Calu3 (cell line): ENCODE measurements at regions not wholly inside any gene's neighbourhood (a gene's known extent, or its start where the extent isn't known, plus 50 kb on each side); places are given as distances from the start of the nearest gene placed in this dataset.

Source experiments
- BruUV-seq: library from RNA; stranded (reverse); fragments of 400-500 nt; replicated peaks from 2 replicates; lab custom pipeline; 2021; lab: Mats Ljungman, UMichigan
- CTCF ChIA-PET: fragments of 300-600 bp; sonication (Branson Sonifier 250); formaldehyde crosslinking; loops from one replicate; lab custom pipeline; 2022; ENCODE audit warnings: antibody characterized with exemption; lab: Charles Lee
- DNase-seq: peaks from one replicate; pipeline ENCODE4 v3.0.0; 2022
- H3K27ac Mint-ChIP-seq: one replicate; pipeline ENCODE4 v1.8.0; 2022; ENCODE audit warnings: mixed read lengths; ENCODE audit not compliant: unreplicated experiment
- H3K27me3 Mint-ChIP-seq: one replicate; pipeline ENCODE4 v1.8.0; 2022; ENCODE audit warnings: mixed read lengths; ENCODE audit not compliant: unreplicated experiment
- H3K36me3 Mint-ChIP-seq: one replicate; pipeline ENCODE4 v1.8.0; 2022; ENCODE audit warnings: mild to moderate bottlenecking, moderate library complexity, mixed read lengths; ENCODE audit not compliant: insufficient read depth, unreplicated experiment
- H3K4me1 Mint-ChIP-seq: one replicate; pipeline ENCODE4 v1.8.0; 2022; ENCODE audit warnings: mild to moderate bottlenecking, low read depth, mixed read lengths; ENCODE audit not compliant: unreplicated experiment
- H3K4me3 Mint-ChIP-seq: one replicate; pipeline ENCODE4 v1.8.0; 2022; ENCODE audit warnings: mild to moderate bottlenecking, low read depth, moderate library complexity, mixed read lengths; ENCODE audit not compliant: unreplicated experiment
- H3K9me3 Mint-ChIP-seq: one replicate; pipeline ENCODE4 v1.8.0; 2022; ENCODE audit warnings: low read depth, mixed read lengths; ENCODE audit not compliant: unreplicated experiment
- intact Hi-C: fragments of 100-400 bp; cut with micrococcal nuclease; formaldehyde crosslinking; loops from one replicate; pipeline ENCODE4 v1.10.0; 2022; ENCODE audit not compliant: unreplicated experiment
- TF ChIP-seq, protein P1 (sequence below): fragments of 200-600 bp; IDR thresholded peaks from one replicate; pipeline ENCODE4 v1.8.0; 2022; ENCODE audit warnings: antibody characterized with exemption; ENCODE audit not compliant: unreplicated experiment

GRCh38 chr2:228747483-228747882, 523.6 kb downstream of the PID1 start:
- DNase-seq, result no peak
- intact Hi-C loops, result no loop called here
- TF ChIP-seq, protein P1, sequence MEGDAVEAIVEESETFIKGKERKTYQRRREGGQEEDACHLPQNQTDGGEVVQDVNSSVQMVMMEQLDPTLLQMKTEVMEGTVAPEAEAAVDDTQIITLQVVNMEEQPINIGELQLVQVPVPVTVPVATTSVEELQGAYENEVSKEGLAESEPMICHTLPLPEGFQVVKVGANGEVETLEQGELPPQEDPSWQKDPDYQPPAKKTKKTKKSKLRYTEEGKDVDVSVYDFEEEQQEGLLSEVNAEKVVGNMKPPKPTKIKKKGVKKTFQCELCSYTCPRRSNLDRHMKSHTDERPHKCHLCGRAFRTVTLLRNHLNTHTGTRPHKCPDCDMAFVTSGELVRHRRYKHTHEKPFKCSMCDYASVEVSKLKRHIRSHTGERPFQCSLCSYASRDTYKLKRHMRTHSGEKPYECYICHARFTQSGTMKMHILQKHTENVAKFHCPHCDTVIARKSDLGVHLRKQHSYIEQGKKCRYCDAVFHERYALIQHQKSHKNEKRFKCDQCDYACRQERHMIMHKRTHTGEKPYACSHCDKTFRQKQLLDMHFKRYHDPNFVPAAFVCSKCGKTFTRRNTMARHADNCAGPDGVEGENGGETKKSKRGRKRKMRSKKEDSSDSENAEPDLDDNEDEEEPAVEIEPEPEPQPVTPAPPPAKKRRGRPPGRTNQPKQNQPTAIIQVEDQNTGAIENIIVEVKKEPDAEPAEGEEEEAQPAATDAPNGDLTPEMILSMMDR, result no peak
- no peak overlapping the region for H3K27ac Mint-ChIP-seq
- no peak overlapping the region for H3K4me3 Mint-ChIP-seq
- H3K27me3 Mint-ChIP-seq, result no peaks in the 10 kb centered on the region
- no TSS peak for BruUV-seq
- no peaks in the 10 kb centered on the region for H3K36me3 Mint-ChIP-seq
- CTCF ChIA-PET, result no interaction called here
- no peaks in the 10 kb centered on the region for H3K4me1 Mint-ChIP-seq
- no peaks in the 10 kb centered on the region for H3K9me3 Mint-ChIP-seq

DNA sequence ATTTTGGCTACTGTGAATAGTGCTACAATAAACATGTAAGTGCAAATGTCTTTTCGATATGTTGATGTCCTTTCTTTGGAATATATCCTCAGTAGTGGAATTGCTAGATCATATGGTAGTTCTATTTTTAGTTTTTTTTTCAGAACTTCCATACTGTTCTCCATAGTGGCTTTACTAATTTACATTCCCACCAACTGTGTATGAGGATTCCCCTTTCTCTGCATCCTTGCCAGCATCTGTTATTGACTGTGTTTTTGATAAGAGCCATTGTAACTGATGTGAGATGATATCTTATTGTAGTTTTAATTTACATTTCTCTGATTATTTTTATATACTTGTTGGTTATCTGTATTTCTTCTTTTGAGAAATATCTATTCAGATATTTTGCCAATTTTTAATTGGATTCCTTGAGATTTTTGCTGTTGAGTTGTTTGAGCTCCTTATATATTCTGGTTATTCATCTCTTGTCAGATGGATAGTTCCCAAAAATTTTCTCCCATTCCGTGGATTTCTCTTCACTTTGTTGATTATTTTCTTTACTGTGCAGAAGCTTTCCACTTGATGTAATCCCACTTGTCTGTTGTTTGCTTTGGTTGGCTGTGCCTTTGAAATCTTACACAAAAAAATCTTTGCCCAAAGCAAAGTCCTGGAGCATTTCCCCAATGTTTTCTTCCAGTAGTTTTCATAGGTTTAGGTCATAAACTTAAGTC, 532.3 kb downstream of the PID1 start:
- no peaks in the 10 kb centered on the region for H3K36me3 Mint-ChIP-seq
- H3K4me3 Mint-ChIP-seq, result no peak overlapping the region
- no TSS peak for BruUV-seq
- TF ChIP-seq, protein P1, result no peak
- no peak overlapping the region for H3K27ac Mint-ChIP-seq
- no peaks in the 10 kb centered on the region for H3K4me1 Mint-ChIP-seq
- CTCF ChIA-PET, result no interaction called here
- intact Hi-C loops, result no loop called here
- DNase-seq, result no peak
- no peaks in the 10 kb centered on the region for H3K27me3 Mint-ChIP-seq
- peaks cover 8% of the 10 kb centered on the region for H3K9me3 Mint-ChIP-seq

DNA sequence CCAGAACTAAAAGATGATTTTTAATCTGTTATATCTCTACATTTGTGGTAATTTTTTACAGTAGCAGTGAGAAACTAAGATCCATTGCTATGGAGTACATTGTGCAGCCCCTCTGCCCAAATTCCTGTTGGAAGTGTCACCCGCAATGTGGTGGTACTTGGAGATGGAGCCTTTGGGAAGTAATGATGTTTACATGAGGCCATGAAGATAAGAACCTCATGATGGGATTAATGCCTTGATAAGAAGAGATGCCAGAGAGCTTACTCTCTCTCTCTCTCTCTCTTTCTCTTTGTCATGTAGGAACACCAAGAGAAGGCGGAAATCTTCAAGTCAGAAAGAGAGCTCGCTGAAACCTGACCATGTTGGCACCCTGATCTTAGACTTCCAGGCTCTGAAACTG, 535.4 kb downstream of the PID1 start:
- TF ChIP-seq, protein P1, result no peak
- Mint-ChIP-seq H3K36me3 (no peaks in the 10 kb centered on the region), H3K4me3 (no peak overlapping the region), H3K27ac (no peak overlapping the region), H3K27me3 (no peaks in the 10 kb centered on the region), H3K9me3 (peaks cover 12% of the 10 kb centered on the region), H3K4me1 (no peaks in the 10 kb centered on the region)
- intact Hi-C loops, result no loop called here
- no peak for DNase-seq
- BruUV-seq, result no TSS peak
- CTCF ChIA-PET, result interaction anchor here (0.6 kb wide), 1 partner anchor 9 kb away, joined by 7 read pairs; no protein-coding TSS in a partner anchor

DNA sequence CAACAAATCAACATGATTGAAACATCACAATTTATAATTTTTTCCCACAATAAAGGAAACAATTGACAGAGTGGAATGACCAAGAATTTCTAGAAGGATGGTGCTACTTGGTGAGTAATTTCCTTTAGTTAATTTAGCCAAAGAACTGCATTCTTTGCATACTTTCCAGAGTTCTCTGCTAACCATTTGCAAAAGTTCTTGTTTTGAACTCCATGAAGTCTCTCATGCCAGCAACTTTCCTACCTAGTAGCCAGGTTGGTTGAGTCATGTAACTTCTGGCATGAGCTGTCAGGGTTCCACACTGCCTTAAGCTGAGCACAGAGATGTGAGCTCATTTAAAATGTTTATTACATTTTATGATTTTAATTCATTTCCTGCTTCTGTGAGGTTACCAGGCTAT, 539.6 kb downstream of the PID1 start:
- no TSS peak for BruUV-seq
- no peak for DNase-seq
- Mint-ChIP-seq H3K4me3 (no peak overlapping the region), H3K4me1 (no peaks in the 10 kb centered on the region), H3K36me3 (no peaks in the 10 kb centered on the region), H3K27me3 (no peaks in the 10 kb centered on the region), H3K9me3 (peaks cover 4% of the 10 kb centered on the region), H3K27ac (no peak overlapping the region)
- CTCF ChIA-PET, result interaction anchor here (0.7 to 1.0 kb wide), 3 partner anchors 16 to 767 kb away, joined by 4 to 7 read pairs (median 6); no protein-coding TSS in a partner anchor
- intact Hi-C loops, result no loop called here
- TF ChIP-seq, protein P1, result no peak
